Hepatocyte (in vitro differentiated cells): ENCODE measurements at regions not wholly inside any gene's neighbourhood (a gene's known extent, or its start where the extent isn't known, plus 50 kb on each side); places are given as distances from the start of the nearest gene placed in this dataset.

Experiments
- CTCF ChIP-seq: fragments of 200-600 bp; sonication (generic); IDR thresholded peaks from 2 replicates; pipeline ENCODE4 v1.5.1; 2016; ENCODE audit warnings: antibody characterized with exemption, mild to moderate bottlenecking; ENCODE audit not compliant: poor library complexity
- EZH2 ChIP-seq: fragments of 200-600 bp; sonication (generic); IDR thresholded peaks from 2 replicates; pipeline ENCODE4 v1.6.1; 2016; ENCODE audit warnings: antibody characterized with exemption, mild to moderate bottlenecking, borderline replicate concordance

DNA sequence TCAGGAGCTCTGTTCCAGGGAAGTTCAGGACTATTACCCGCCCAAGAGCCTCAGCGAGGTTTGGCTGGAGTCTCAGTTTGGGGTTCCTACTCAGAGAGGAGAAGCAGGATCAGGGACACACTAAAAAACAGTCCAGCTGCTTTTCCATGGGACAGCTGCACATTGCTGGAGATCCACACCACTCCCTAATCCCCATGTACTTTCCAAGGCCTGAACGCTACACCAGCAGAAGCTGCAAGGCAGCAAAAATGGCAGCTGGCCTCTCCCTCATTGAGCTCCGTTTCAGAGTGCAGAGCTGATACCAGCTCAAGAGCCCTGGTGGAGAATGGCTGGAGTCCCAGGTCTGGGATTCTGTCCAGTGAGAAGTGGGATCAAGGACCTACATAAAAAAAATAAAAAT lies 551.2 kb upstream of the PABPC5 start:
- TF ChIP-seq CTCF: no peak
- TF ChIP-seq EZH2: no peak
